GM19099 (cell line): ENCODE measurements at regions not wholly inside any gene's neighbourhood (a gene's known extent, or its start where the extent isn't known, plus 50 kb on each side); places are given as distances from the start of the nearest gene placed in this dataset.

Source experiments
- POLR2A ChIP-seq: IDR thresholded peaks from 3 replicates; pipeline ENCODE4 v1.6.1; 2011; ENCODE audit warnings: low read depth; ENCODE audit not compliant: insufficient read length; ENCODE audit errors: extremely low read depth

DNA sequence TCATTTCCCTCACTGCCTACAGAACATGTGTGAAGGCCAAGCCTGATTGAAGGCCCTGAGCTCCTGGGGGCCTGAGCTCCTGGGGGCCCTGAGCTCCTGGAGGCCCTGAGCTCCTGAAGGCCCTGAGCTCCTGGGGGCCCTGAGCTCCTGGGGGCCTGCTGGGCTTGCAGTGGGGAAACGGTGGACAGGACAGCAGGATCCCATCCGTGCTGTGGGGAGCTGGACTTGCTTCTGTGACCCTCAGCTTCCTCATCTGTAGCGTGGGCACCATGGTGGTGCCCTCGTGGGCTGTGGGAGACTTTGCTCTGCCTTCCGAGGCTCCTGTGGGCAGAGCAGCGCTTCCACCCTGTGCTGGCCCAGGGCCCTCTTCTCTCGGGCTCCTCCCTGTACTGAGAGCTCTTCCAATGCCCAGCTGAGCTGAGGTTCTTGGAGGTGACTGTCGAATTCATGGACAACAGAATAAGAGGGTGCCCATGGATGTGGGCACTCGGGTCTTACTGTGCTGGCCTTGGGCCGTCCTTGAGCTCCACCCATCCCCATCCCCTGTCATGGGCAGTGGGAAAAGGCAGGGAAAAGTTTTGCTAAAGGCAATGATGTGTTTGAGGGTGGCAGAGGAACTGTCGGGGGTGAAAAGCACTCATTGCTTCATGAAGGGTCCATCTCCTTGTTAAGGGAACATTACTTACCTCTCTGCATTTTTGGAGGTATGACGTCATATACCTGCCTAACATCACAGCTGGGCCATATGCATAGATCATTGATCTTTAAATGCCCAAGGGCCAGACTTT, 786.7 kb downstream of the TBC1D22A start:
- no peak for TF ChIP-seq POLR2A

- no peak for TF ChIP-seq POLR2A
Measured at GRCh38 chr22:47547881-47548650, 785.6 kb downstream of the TBC1D22A start.

DNA sequence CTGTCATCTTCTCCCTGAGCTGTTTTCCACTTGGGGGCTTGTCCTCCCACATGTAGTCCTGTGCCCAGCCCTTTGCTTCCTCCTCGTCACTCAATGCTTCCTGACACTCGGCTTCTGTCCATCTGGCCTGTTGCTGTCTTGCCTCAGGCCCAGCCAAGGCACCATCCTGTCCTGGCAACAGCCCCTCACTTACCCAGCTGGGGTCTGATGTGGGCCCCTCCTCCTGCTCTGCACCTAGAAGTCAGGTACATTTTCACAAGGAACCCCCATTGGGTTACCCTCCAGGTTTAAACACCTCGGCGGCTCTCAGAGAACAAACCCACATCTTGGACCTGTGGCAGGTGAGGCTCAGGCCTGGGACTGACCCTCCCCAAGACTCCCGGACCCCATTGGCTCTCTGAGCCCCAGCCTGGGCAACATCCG, 784.8 kb downstream of the TBC1D22A start:
- TF ChIP-seq POLR2A = no peak

GRCh38 chr22:47544696-47545095, 782.2 kb downstream of the TBC1D22A start:
- TF ChIP-seq POLR2A = no peak

DNA sequence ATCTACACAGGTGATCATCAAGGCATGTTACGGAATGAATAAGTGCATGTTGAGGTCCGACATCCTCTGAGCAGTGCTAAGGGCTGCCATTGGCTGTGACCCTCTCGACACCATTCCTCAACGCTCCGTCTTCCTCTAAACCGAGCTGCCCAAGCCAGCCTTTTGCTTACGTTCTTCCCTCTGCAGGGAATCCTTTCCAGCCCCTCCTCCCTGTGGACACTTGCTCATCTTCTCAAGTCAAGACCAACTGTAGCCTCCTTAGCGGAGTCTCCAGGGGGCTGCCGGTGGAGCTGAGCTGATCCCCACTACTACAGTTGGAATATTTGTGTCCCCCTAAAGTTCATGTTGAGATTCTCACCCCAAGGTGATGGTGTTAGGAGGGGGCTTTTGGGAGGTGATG, 781.0 kb downstream of the TBC1D22A start:
- no peak for TF ChIP-seq POLR2A

GRCh38 chr22:47540011-47540410, 777.6 kb downstream of the TBC1D22A start:
- TF ChIP-seq POLR2A = no peak

GRCh38 chr22:47539374-47539773, 776.9 kb downstream of the TBC1D22A start:
- no peak for TF ChIP-seq POLR2A

DNA sequence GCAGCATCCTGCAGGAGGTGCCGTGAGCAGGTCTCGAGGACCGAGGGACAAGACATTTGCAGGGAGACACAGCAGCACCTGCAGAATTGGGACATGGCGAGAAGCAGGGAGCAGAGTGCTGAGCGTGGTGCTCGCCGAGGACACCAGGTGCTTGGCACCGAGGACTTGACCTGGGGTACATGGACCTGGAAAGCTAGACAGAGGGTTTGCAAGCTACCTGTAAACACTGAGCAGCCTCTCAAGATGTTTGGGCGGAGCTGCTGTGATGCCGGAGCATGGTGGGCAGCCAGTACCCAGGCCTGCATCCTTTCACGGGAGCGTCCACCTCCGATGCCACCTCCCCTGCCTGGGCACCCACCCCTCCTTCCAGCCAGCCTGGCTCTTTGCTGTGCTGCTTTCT, 773.2 kb downstream of the TBC1D22A start:
- no peak for TF ChIP-seq POLR2A

GRCh38 chr22:47534804-47535410, 772.5 kb downstream of the TBC1D22A start:
- TF ChIP-seq POLR2A = no peak

DNA sequence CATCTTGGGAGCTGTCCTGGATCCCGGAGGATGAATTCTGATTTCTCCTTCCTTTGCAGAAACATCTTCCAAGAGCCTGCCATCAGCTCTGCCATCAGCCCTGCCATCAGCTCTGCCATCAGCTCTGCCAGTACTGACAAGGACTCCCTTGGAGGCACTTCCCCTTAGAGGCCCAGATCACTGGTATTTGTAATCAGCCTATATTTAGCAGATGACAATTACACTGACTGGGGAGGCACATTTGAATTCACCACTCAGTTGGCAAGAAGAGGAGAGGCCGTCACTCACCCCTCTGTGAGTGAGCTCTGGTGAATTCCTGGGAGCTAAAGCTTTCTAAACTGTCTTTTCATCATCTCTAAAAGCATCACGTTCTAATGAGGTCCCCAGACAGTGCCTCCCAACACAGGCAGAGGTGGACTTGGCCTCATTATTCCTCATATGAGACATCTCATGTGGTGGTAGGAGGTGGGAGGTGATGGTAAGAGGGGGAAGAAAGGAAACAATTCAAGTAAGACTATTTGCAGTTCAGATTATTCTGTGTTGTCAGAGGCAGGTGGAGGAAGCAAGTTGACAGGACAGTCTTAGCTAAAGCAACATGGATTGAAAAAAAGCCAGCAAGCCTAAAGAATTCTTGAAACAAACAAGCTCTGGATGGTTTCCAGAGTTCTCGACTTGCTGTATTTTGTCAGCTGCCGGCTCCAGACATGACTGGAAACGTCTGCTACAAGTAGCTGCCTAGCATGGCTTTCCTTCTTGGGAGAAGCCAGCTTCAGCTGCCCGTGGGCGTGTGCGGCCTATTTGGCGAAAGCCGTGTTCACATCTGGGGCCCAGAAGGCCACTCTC, 771.7 kb downstream of the TBC1D22A start:
- TF ChIP-seq POLR2A = no peak

DNA sequence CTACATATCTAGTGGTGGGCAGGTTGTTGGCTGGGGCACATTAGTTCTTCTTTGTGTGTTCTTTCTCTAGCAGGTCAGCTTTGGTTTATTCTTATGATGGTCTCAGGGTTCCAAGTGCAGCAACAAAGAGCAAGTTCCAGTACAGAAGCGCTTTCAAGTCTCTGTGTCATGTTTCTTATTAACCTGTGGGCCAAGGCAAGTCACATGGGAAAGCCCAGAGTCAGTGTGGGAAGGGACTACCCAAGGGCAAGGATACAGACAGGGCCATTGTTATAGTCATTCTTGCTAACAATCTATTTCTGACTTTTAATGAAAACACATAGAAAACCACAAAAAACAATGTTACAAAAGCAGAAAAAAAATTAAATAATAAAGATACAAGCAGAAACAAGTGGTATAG, 754.6 kb downstream of the TBC1D22A start:
- no peak for TF ChIP-seq POLR2A

- TF ChIP-seq POLR2A = no peak
Measured at GRCh38 chr22:47515384-47516125, 753.1 kb downstream of the TBC1D22A start.

- TF ChIP-seq POLR2A = no peak
Measured at GRCh38 chr22:47512617-47513016, 750.2 kb downstream of the TBC1D22A start.

DNA sequence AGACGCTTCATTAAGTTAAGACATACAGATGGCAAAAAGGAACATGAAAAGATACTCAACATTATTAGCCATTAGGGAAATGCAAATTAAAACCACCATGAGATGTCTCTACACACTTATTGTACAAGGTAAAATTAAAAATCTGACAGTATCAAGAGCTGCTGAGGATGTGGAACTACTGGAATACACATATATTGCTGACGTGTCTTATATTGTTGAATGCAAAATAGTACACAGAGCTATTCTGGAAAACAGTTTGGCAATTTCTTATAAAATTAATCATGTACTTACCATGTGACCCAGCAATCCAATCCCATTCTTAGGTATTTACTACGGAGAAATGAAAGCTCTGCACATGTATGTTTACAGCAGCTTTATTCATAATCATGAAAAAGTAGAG, 742.5 kb downstream of the TBC1D22A start:
- TF ChIP-seq POLR2A = no peak

DNA sequence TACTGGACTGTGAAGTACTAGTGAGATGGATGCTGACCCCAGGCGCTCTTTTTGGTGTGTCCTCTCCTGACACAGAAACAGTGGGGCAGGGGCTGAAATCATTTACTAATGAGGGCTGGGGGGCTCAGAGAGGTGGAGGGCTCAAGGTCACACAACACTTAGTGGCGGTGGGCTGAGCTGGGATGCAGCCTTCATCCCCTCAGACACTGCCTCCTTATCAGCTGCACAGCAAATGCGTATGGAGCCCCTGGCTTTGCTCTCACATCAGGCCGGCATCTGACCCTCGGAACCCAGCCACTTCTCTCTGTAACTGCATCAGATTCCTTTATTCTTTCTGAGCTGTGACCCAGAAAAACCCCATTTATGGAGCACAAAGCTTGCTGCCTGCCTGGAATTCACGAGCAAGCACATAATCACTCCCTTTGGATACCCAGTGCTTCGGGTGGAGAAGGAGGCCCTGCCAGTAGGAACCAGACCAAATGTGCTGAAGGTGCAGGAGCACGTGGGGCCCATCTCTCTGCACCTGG, 736.6 kb downstream of the TBC1D22A start:
- no peak for TF ChIP-seq POLR2A

DNA sequence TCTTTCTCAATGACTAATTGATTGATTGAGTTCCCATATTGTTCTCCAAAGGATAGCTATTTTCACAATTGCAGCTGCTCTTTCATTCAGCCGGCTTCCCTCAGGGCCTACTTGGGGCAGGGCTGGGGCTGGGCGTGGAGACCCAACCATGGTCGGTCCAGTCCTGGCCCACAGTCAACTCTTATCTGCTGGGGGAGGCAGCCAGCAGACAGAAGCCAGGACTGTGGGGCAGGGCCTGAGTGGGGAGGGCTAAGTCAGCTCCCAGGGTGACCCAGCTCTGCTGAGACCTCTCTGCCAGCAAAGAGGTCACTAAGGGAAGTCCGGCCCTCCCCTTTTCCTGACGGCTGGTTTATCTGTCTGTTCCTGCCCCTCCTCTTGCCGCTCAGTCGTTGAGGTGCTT, 735.2 kb downstream of the TBC1D22A start:
- no peak for TF ChIP-seq POLR2A
